ENCODE measurements at regions not wholly inside any gene's neighbourhood (a gene's known extent, or its start where the extent isn't known, plus 50 kb on each side); places are given as distances from the start of the nearest gene placed in this dataset.

GRCh38 chr4:11914406-11914805, 485.7 kb upstream of the HS3ST1 start:
- no peak for TF ChIP-seq POLR2AphosphoS5 (IDR thresholded peaks at IDR 0.05)
- no peak for TF ChIP-seq EP300 (conservative IDR thresholded peaks at IDR 0.05; ENCODE audit: poor library complexity, severe bottlenecking)
- TF ChIP-seq CTCF (IDR thresholded peaks at IDR 0.05; ENCODE audit: poor library complexity, severe bottlenecking): no peak
- TF ChIP-seq REST (IDR thresholded peaks at IDR 0.05; ENCODE audit: borderline replicate concordance): no peak
- no peak for TF ChIP-seq EZH2 (IDR thresholded peaks at IDR 0.05; ENCODE audit: borderline replicate concordance, insufficient read depth, low read length, poor library complexity, severe bottlenecking)
- no peak for TF ChIP-seq TAF1 (IDR thresholded peaks at IDR 0.05; ENCODE audit: low read depth)
- no peak for TF ChIP-seq MXI1 (conservative IDR thresholded peaks at IDR 0.05; ENCODE audit: poor library complexity, severe bottlenecking)
